ENCODE measurements at regions not wholly inside any gene's neighbourhood (a gene's known extent, or its start where the extent isn't known, plus 50 kb on each side); places are given as distances from the start of the nearest gene placed in this dataset.

GRCh38 chr11:110776081-110776480 lies 63.8 kb upstream of the ARHGAP20 start:
- Histone ChIP-seq H3K36me3 (no peaks in the 10 kb centered on the region), H3K4me1 (no peaks in the 10 kb centered on the region), H3K4me3 (no peak overlapping the region), H3K9me3 (no peaks in the 10 kb centered on the region), H3K27ac (no peak overlapping the region), H3K27me3 (no peaks in the 10 kb centered on the region)
- intact Hi-C loops (cut with DNase I; ENCODE audit: low total_unique reads) (no loop called here), in situ Hi-C loops (cut with MboI; ENCODE audit: low sequenced_read_pairs in 4 of 4) (no loop called here)
- no peak for TF ChIP-seq POLR2A (IDR thresholded peaks at IDR 0.05)
- TF ChIP-seq CTCF (IDR thresholded peaks at IDR 0.05 in 4 of 5, conservative IDR thresholded peaks at IDR 0.05 in 1 of 5) = no peak
- no peak for DNase-seq
- no peak for ATAC-seq

GRCh38 chr11:110774138-110775014 lies 62.1 kb upstream of the ARHGAP20 start:
- in situ Hi-C loops (cut with MboI; ENCODE audit: low sequenced_read_pairs in 4 of 4) = no loop called here
- no peak for DNase-seq

GRCh38 chr11:110773442-110773841 lies 61.2 kb upstream of the ARHGAP20 start:
- DNase-seq (no peak), ATAC-seq (no peak)
- no peak overlapping the region for H3K27ac ChIP-seq
- H3K4me3 ChIP-seq = no peak overlapping the region
- TF ChIP-seq CTCF (IDR thresholded peaks at IDR 0.05 in 4 of 5, conservative IDR thresholded peaks at IDR 0.05 in 1 of 5) = no peak
- no peak for TF ChIP-seq POLR2A (IDR thresholded peaks at IDR 0.05)
- no peaks in the 10 kb centered on the region for H3K9me3 ChIP-seq
- no peaks in the 10 kb centered on the region for H3K4me1 ChIP-seq
- H3K27me3 ChIP-seq = no peaks in the 10 kb centered on the region
- H3K36me3 ChIP-seq = no peaks in the 10 kb centered on the region
- intact Hi-C loops (cut with DNase I; ENCODE audit: low total_unique reads) = no loop called here
- in situ Hi-C loops (cut with MboI; ENCODE audit: low sequenced_read_pairs in 4 of 4) = no loop called here

More at GRCh38 chr11:110774138-110775014, 62.1 kb upstream of the ARHGAP20 start:
- Histone ChIP-seq H3K4me3 (no peak overlapping the region), H3K27me3 (no peaks in the 10 kb centered on the region), H3K4me1 (no peaks in the 10 kb centered on the region), H3K27ac (no peak overlapping the region), H3K9me3 (no peaks in the 10 kb centered on the region), H3K36me3 (no peaks in the 10 kb centered on the region)
- no peak for ATAC-seq
- intact Hi-C loops (cut with DNase I; ENCODE audit: low total_unique reads) = no loop called here
- TF ChIP-seq POLR2A (IDR thresholded peaks at IDR 0.05) = no peak

GRCh38 chr11:110772863-110773262 lies 60.6 kb upstream of the ARHGAP20 start:
- ATAC-seq (no peak), DNase-seq (no peak)
- in situ Hi-C loops (cut with MboI; ENCODE audit: low sequenced_read_pairs in 4 of 4) (no loop called here), intact Hi-C loops (cut with DNase I; ENCODE audit: low total_unique reads) (no loop called here)
- Histone ChIP-seq H3K27ac (no peak overlapping the region), H3K4me1 (no peaks in the 10 kb centered on the region), H3K36me3 (no peaks in the 10 kb centered on the region), H3K27me3 (no peaks in the 10 kb centered on the region), H3K4me3 (no peak overlapping the region), H3K9me3 (no peaks in the 10 kb centered on the region)
- TF ChIP-seq CTCF (IDR thresholded peaks at IDR 0.05 in 4 of 5, conservative IDR thresholded peaks at IDR 0.05 in 1 of 5) = no peak
- TF ChIP-seq POLR2A (IDR thresholded peaks at IDR 0.05) = no peak

GRCh38 chr11:110766316-110766715 lies 54.1 kb upstream of the ARHGAP20 start:
- TF ChIP-seq CTCF (IDR thresholded peaks at IDR 0.05 in 4 of 5, conservative IDR thresholded peaks at IDR 0.05 in 1 of 5) = no peak
- no peak for TF ChIP-seq POLR2A (IDR thresholded peaks at IDR 0.05)
- intact Hi-C loops (cut with DNase I; ENCODE audit: low total_unique reads) = no loop called here
- Histone ChIP-seq H3K4me3 (no peak overlapping the region), H3K27me3 (no peaks in the 10 kb centered on the region), H3K9me3 (no peaks in the 10 kb centered on the region), H3K4me1 (no peaks in the 10 kb centered on the region), H3K36me3 (no peaks in the 10 kb centered on the region), H3K27ac (no peak overlapping the region)
- DNase-seq = no peak
- no peak for ATAC-seq
- in situ Hi-C loops (cut with MboI; ENCODE audit: low sequenced_read_pairs in 4 of 4) = no loop called here
